Stomach (tissue), 4 donors: ENCODE measurements at regions not wholly inside any gene's neighbourhood (a gene's known extent, or its start where the extent isn't known, plus 50 kb on each side); places are given as distances from the start of the nearest gene placed in this dataset.

Source experiments
- POLR2A ChIP-seq, 4 donors: fragments of 450-650 bp; IDR thresholded peaks; one replicate each; pipeline ENCODE4 v1.6.1; 2016; ENCODE audit warnings: antibody characterized with exemption in 4 of 4, control low read depth in 2 of 4, mild to moderate bottlenecking in 1 of 4, moderate library complexity in 1 of 4
- POLR2AphosphoS5 ChIP-seq, 3 donors: sonication (generic); formaldehyde crosslinking; IDR thresholded peaks; one replicate each; pipeline ENCODE4 v1.6.1; 2016; ENCODE audit warnings: antibody characterized with exemption in 3 of 3
- TF ChIP-seq, protein P1 (sequence below), 7 experiments: fragments of 450-650 bp in 4 of 7; fragments of 200-600 bp in 3 of 7; sonication (generic) in 3 of 7; IDR thresholded peaks; one replicate each; pipeline ENCODE4 v1.5.1; 2016 to 2019; ENCODE audit warnings: antibody characterized with exemption in 7 of 7, control low read depth in 2 of 7, mild to moderate bottlenecking in 1 of 7

DNA sequence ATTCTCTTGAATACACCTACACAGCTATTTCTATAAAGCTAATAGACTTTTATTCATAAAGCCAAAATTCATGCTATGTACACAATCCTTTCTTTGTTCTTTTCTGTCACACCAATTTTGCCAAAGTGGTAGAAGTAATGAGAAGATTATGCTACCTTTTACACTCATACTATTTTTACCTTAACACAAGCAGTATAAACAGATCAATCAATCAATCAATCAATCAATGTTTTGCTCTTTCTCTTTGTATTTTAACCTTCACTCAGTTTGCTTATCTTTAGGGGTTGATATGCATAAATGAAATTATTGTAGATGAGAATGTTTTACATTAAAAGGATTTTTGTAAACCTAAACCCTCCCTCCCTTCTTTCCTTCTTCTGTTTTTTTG lies 878.6 kb downstream of the RAPGEF2 start:
- no peak for TF ChIP-seq POLR2A (IDR thresholded peaks at IDR 0.05)
- no peak for TF ChIP-seq POLR2AphosphoS5 (IDR thresholded peaks at IDR 0.05)
- TF ChIP-seq, protein P1, sequence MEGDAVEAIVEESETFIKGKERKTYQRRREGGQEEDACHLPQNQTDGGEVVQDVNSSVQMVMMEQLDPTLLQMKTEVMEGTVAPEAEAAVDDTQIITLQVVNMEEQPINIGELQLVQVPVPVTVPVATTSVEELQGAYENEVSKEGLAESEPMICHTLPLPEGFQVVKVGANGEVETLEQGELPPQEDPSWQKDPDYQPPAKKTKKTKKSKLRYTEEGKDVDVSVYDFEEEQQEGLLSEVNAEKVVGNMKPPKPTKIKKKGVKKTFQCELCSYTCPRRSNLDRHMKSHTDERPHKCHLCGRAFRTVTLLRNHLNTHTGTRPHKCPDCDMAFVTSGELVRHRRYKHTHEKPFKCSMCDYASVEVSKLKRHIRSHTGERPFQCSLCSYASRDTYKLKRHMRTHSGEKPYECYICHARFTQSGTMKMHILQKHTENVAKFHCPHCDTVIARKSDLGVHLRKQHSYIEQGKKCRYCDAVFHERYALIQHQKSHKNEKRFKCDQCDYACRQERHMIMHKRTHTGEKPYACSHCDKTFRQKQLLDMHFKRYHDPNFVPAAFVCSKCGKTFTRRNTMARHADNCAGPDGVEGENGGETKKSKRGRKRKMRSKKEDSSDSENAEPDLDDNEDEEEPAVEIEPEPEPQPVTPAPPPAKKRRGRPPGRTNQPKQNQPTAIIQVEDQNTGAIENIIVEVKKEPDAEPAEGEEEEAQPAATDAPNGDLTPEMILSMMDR (IDR thresholded peaks at IDR 0.05), result no peak
